Loucy (cell line): ENCODE measurements at regions not wholly inside any gene's neighbourhood (a gene's known extent, or its start where the extent isn't known, plus 50 kb on each side); places are given as distances from the start of the nearest gene placed in this dataset.
A peak's percentile ranks its signal among the peaks of the same experiment; 100 is the strongest.

ENCODE experiments used
- H2AFZ ChIP-seq: fragments of 200-600 bp; sonication (generic); 2 replicates; pipeline ENCODE4 v1.6.0; 2016; ENCODE audit warnings: antibody characterized with exemption, mild to moderate bottlenecking, low read length, moderate library complexity
- H3F3A ChIP-seq: fragments of 200-600 bp; 2 replicates; pipeline ENCODE4 v1.6.0; 2016; ENCODE audit warnings: antibody characterized with exemption, low read depth, mild to moderate bottlenecking
- H3K27me3 ChIP-seq: fragments of 200-600 bp; sonication (generic); 2 replicates; pipeline ENCODE4 v1.6.1; 2014; ENCODE audit warnings: low read length, mild to moderate bottlenecking; ENCODE audit not compliant: insufficient read depth, poor library complexity, severe bottlenecking
- H3K36me3 ChIP-seq: fragments of 200-600 bp; sonication (generic); 2 replicates; pipeline ENCODE4 v1.6.1; 2016; ENCODE audit warnings: low read length; ENCODE audit not compliant: insufficient read depth
- H3K4me1 ChIP-seq: fragments of 200-600 bp; sonication (generic); 2 replicates; pipeline ENCODE4 v1.5.1; 2014; ENCODE audit warnings: low read length, mild to moderate bottlenecking; ENCODE audit not compliant: insufficient read depth, poor library complexity, severe bottlenecking
- H3K4me2 ChIP-seq: fragments of 200-600 bp; sonication (generic); 2 replicates; pipeline ENCODE4 v1.6.0; 2014; ENCODE audit warnings: antibody characterized with exemption, low read length, low read depth, mild to moderate bottlenecking; ENCODE audit not compliant: poor library complexity, severe bottlenecking
- H3K4me3 ChIP-seq: fragments of 200-600 bp; sonication (generic); 2 replicates; pipeline ENCODE4 v1.5.1; 2014; ENCODE audit warnings: low read length, mild to moderate bottlenecking, mixed read lengths; ENCODE audit not compliant: poor library complexity, severe bottlenecking
- H3K79me2 ChIP-seq: fragments of 200-600 bp; sonication (generic); 2 replicates; pipeline ENCODE4 v1.6.1; 2014; ENCODE audit warnings: low read length; ENCODE audit not compliant: insufficient read depth
- H3K9ac ChIP-seq: fragments of 200-600 bp; sonication (generic); 2 replicates; pipeline ENCODE4 v1.6.0; 2014; ENCODE audit warnings: mild to moderate bottlenecking, low read depth, low read length, moderate library complexity; ENCODE audit not compliant: poor library complexity, severe bottlenecking
- H3K9me2 ChIP-seq: fragments of 200-600 bp; sonication (generic); replicated peaks from 2 replicates; pipeline ENCODE4 v1.6.1; 2016; ENCODE audit warnings: low read depth, low read length, mixed read lengths
- H3K9me3 ChIP-seq: fragments of 200-600 bp; sonication (generic); 2 replicates; pipeline ENCODE4 v1.6.1; 2014; ENCODE audit warnings: mild to moderate bottlenecking, antibody characterized with exemption, low read length, low read depth; ENCODE audit not compliant: insufficient read depth
- H4K20me1 ChIP-seq: fragments of 200-600 bp; sonication (generic); 2 replicates; pipeline ENCODE4 v1.6.0; 2014; ENCODE audit warnings: antibody characterized with exemption, low read length, mild to moderate bottlenecking; ENCODE audit not compliant: insufficient read depth, poor library complexity, severe bottlenecking
- EZH2phosphoT487 ChIP-seq: fragments of 200-600 bp; IDR thresholded peaks from 2 replicates; pipeline ENCODE4 v1.6.1; 2018; ENCODE audit warnings: antibody characterized with exemption, mild to moderate bottlenecking, moderate library complexity, borderline replicate concordance
- TF ChIP-seq, protein P1 (sequence below): fragments of 200-600 bp; sonication (generic); conservative IDR thresholded peaks from 2 replicates; pipeline ENCODE4 v1.5.1; 2014; ENCODE audit warnings: mild to moderate bottlenecking, antibody characterized with exemption, low read length

DNA sequence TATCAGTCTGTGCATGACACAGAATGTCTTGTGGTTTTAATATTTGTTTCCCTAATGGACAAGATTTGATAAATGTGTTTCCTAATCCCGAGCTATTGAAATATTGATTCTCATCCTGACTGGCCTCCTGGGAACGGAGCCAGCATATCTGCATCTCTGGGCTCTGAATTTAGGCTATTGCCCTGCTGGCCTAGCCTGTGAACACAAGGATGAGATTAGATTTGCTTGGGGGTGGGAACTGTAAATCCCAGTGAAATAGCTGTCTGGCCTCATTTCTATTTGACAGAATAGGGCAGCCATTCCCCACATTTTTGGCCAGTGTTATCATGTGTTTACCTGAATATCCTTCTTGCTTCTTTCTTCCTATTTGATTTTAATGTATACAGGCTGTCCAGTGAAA lies 198.4 kb upstream of the SOX4 start:
- no peaks in the 10 kb centered on the region for H3F3A ChIP-seq
- H2AFZ ChIP-seq = no peak overlapping the region
- H3K27me3 ChIP-seq = no peaks in the 10 kb centered on the region
- H3K36me3 ChIP-seq = no peaks in the 10 kb centered on the region
- H3K4me2 ChIP-seq = no peak overlapping the region
- H4K20me1 ChIP-seq = no peaks in the 10 kb centered on the region
- no peak overlapping the region for H3K4me3 ChIP-seq
- H3K4me1 ChIP-seq = peaks cover 9% of the 10 kb centered on the region
- TF ChIP-seq EZH2phosphoT487 = no peak
- TF ChIP-seq, protein P1, sequence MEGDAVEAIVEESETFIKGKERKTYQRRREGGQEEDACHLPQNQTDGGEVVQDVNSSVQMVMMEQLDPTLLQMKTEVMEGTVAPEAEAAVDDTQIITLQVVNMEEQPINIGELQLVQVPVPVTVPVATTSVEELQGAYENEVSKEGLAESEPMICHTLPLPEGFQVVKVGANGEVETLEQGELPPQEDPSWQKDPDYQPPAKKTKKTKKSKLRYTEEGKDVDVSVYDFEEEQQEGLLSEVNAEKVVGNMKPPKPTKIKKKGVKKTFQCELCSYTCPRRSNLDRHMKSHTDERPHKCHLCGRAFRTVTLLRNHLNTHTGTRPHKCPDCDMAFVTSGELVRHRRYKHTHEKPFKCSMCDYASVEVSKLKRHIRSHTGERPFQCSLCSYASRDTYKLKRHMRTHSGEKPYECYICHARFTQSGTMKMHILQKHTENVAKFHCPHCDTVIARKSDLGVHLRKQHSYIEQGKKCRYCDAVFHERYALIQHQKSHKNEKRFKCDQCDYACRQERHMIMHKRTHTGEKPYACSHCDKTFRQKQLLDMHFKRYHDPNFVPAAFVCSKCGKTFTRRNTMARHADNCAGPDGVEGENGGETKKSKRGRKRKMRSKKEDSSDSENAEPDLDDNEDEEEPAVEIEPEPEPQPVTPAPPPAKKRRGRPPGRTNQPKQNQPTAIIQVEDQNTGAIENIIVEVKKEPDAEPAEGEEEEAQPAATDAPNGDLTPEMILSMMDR = no peak
- H3K9me2 ChIP-seq = no peaks in the 10 kb centered on the region
- no peaks in the 10 kb centered on the region for H3K9me3 ChIP-seq
- H3K9ac ChIP-seq = no peak overlapping the region
- no peaks in the 10 kb centered on the region for H3K79me2 ChIP-seq

DNA sequence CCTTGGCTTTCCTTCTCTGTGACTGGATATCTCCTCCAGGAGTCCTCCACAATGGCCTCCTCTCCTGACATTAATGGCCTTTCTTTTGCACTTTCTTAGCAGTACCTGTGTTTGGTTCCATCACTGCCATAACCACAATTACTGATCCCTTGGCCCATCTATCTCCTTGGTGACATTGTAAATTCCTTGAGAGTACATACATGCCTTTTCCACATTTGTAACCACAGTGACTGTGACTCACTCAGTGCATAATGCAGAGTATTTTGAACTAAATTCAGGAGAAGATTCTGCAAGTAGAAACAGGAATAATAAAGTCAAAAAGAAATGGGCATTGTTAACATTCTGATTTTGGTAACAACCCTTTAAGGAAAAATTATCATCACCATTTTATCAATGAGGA lies 197.2 kb upstream of the SOX4 start:
- Histone ChIP-seq H3K4me1 (peaks cover 9% of the 10 kb centered on the region), H3F3A (no peaks in the 10 kb centered on the region), H3K9ac (no peak overlapping the region), H3K79me2 (no peaks in the 10 kb centered on the region), H3K9me2 (no peaks in the 10 kb centered on the region), H3K4me3 (no peak overlapping the region), H3K9me3 (no peaks in the 10 kb centered on the region), H2AFZ (peak overlapping the region; percentile 13; the same call in 1 of the 2 replicates), H3K4me2 (no peak overlapping the region), H3K36me3 (no peaks in the 10 kb centered on the region), H4K20me1 (no peaks in the 10 kb centered on the region), H3K27me3 (no peaks in the 10 kb centered on the region)
- TF ChIP-seq, protein P1 = no peak
- no peak for TF ChIP-seq EZH2phosphoT487

DNA sequence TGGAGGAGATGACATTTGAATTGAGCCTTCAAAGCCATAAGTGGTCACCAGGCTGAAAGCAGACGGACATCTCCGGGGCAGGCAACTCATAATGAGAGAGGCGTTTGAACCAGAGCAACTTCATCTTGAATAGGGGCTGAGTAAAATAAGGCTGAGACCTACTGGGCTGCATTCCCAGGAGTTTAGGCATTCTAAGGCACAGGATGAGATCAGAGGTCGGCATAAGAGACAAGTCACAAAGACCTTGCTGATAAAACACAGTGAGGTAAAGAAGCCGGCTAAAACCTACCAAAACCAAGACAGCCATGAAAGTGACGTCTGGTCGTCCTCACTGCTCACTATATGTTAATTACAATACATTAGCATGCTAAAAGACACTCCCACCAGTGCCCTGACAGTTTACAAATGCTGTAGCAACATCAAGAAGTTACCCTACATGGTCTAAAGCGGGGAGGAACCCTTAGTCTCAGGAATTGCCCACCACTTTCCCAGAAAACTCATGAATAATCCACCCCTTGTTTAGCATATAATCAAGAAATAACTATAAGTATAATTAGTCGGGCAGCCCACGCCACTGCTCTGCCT lies 194.7 kb upstream of the SOX4 start:
- Histone ChIP-seq H3K9ac (no peak overlapping the region), H3F3A (no peaks in the 10 kb centered on the region), H4K20me1 (no peaks in the 10 kb centered on the region), H3K9me2 (no peaks in the 10 kb centered on the region), H3K36me3 (no peaks in the 10 kb centered on the region), H3K79me2 (no peaks in the 10 kb centered on the region), H2AFZ (no peak overlapping the region), H3K27me3 (no peaks in the 10 kb centered on the region), H3K4me1 (peaks cover 2% of the 10 kb centered on the region), H3K4me3 (no peak overlapping the region), H3K9me3 (no peaks in the 10 kb centered on the region), H3K4me2 (no peak overlapping the region)
- TF ChIP-seq, protein P1 = no peak
- no peak for TF ChIP-seq EZH2phosphoT487
